Endothelial cell of umbilical vein (primary cell): ENCODE measurements at regions not wholly inside any gene's neighbourhood (a gene's known extent, or its start where the extent isn't known, plus 50 kb on each side); places are given as distances from the start of the nearest gene placed in this dataset.

Experiments used
- BruUV-seq: library from RNA; stranded (reverse); fragments of 400-500 nt; replicated peaks from 2 replicates; lab custom pipeline; 2021; lab: Mats Ljungman, UMichigan
- CTCF ChIA-PET: fragments of 300-600, 350-600 bp; sonication (Branson Sonifier 250); formaldehyde crosslinking; loops from one replicate; lab custom pipeline; 2021; ENCODE audit warnings: antibody characterized with exemption, inconsistent platforms; lab: Charles Lee
- POLR2A ChIA-PET: fragments of 300-600, 350-600 bp; sonication (Branson Sonifier 250); formaldehyde crosslinking; loops from one replicate; lab custom pipeline; 2021; ENCODE audit warnings: antibody characterized with exemption, inconsistent platforms; lab: Charles Lee
- DNase-seq: peaks from one replicate; pipeline ENCODE4 v3.0.0-alpha.2; 2011; ENCODE audit warnings: low read depth, low spot score
- FAIRE-seq: peaks from 2 replicates; lab custom pipeline; 2011; peaks lifted over from hg19 to GRCh38; lab: Jason Lieb, UNC
- H2AFZ ChIP-seq: 2 replicates; pipeline ENCODE4 v1.6.0; 2012; ENCODE audit warnings: low read depth, low read length, control low read depth, inconsistent platforms
- H3K27ac ChIP-seq: 2 replicates; pipeline ENCODE4 v1.5.1; 2011; ENCODE audit warnings: low read depth, mild to moderate bottlenecking, control low read depth, low read length, moderate library complexity; ENCODE audit not compliant: insufficient read depth
- H3K27me3 ChIP-seq, 2 experiments: 2 replicates each; pipeline versions ENCODE4 v1.6.0 to v1.6.1; 2011; ENCODE audit warnings: low read length in 2 of 2, mixed read lengths in 1 of 2; ENCODE audit not compliant: control insufficient read depth in 2 of 2, insufficient read depth in 2 of 2
- H3K36me3 ChIP-seq, 2 experiments: 2 replicates in 1 of 2; 3 replicates in 1 of 2; pipeline ENCODE4 v1.5.1; 2011; ENCODE audit warnings: low read length in 2 of 2, mild to moderate bottlenecking in 1 of 2, moderate library complexity in 1 of 2; ENCODE audit not compliant: control insufficient read depth in 2 of 2, insufficient read depth in 2 of 2; ENCODE audit errors: extremely low read depth in 1 of 2
- H3K4me1 ChIP-seq: 3 replicates; pipeline ENCODE4 v1.5.1; 2011; ENCODE audit warnings: mild to moderate bottlenecking, low read length; ENCODE audit not compliant: control insufficient read depth, insufficient read depth; ENCODE audit errors: extremely low read depth
- H3K4me2 ChIP-seq: 2 replicates; pipeline ENCODE4 v1.6.1; 2011; ENCODE audit warnings: low read length, control low read depth, mixed read lengths; ENCODE audit not compliant: insufficient read depth
- H3K4me3 ChIP-seq, 3 experiments: fragments of 200-600 bp in 1 of 3; sonication (generic), shearing (Covaris generic) in 1 of 3; replicated peaks in 1 of 3; 2 replicates each; pipeline ENCODE4 v1.5.1; 2011 to 2016; ENCODE audit warnings: control low read depth in 3 of 3, low read length in 3 of 3, mild to moderate bottlenecking in 2 of 3, inconsistent platforms in 1 of 3, low read depth in 1 of 3, moderate library complexity in 1 of 3; ENCODE audit not compliant: insufficient read depth in 1 of 3
- H3K79me2 ChIP-seq: 2 replicates; pipeline ENCODE4 v1.6.0; 2012; ENCODE audit warnings: low read length, inconsistent platforms; ENCODE audit not compliant: control insufficient read depth, insufficient read depth
- H3K9ac ChIP-seq: replicated peaks from 2 replicates; pipeline ENCODE3; 2011; ENCODE audit warnings: low read length, control low read depth; ENCODE audit not compliant: insufficient read depth; ENCODE audit errors: extremely low read depth
- H3K9me1 ChIP-seq: replicated peaks from 3 replicates; pipeline ENCODE4 v1.6.0; 2011; ENCODE audit warnings: mild to moderate bottlenecking, low read length; ENCODE audit not compliant: control insufficient read depth, insufficient read depth; ENCODE audit errors: extremely low read depth
- H3K9me3 ChIP-seq: replicated peaks from 2 replicates; pipeline ENCODE4 v1.5.1; 2012; ENCODE audit warnings: low read length, inconsistent platforms; ENCODE audit not compliant: control insufficient read depth, insufficient read depth
- H4K20me1 ChIP-seq: replicated peaks from 2 replicates; pipeline ENCODE3; 2011; ENCODE audit warnings: mild to moderate bottlenecking, low read length; ENCODE audit not compliant: control insufficient read depth, insufficient read depth; ENCODE audit errors: extremely low read depth
- CTCF ChIP-seq, 2 donors: IDR thresholded peaks; 1 replicate in 1 of 2; 2 replicates in 1 of 2; pipeline ENCODE4 v1.5.1; 2011; ENCODE audit warnings: low read length in 2 of 2, mild to moderate bottlenecking in 2 of 2, moderate library complexity in 2 of 2, control low read depth in 1 of 2, inconsistent platforms in 1 of 2, low read depth in 1 of 2; ENCODE audit not compliant: insufficient read depth in 1 of 2; ENCODE audit errors: extremely low read depth in 1 of 2
- EZH2 ChIP-seq: IDR thresholded peaks from 2 replicates; pipeline ENCODE4 v1.6.1; 2012; ENCODE audit warnings: borderline replicate concordance, low read depth, mild to moderate bottlenecking, moderate library complexity, low read length, inconsistent platforms; ENCODE audit not compliant: severe bottlenecking
- FOS ChIP-seq: IDR thresholded peaks from 2 replicates; pipeline ENCODE4 v1.6.1; 2011; ENCODE audit warnings: mild to moderate bottlenecking, low read length, moderate library complexity, borderline replicate concordance; ENCODE audit not compliant: insufficient read depth
- GATA2 ChIP-seq: IDR thresholded peaks from 2 replicates; pipeline ENCODE4 v1.7.0; 2011; ENCODE audit warnings: low read depth, mild to moderate bottlenecking, moderate library complexity, mixed read lengths, low read length; ENCODE audit not compliant: insufficient read length, insufficient read depth
- JUN ChIP-seq: IDR thresholded peaks from 2 replicates; pipeline ENCODE4 v1.6.1; 2011; ENCODE audit warnings: borderline replicate concordance, low read depth; ENCODE audit not compliant: insufficient read length, insufficient read depth
- MAX ChIP-seq: IDR thresholded peaks from 2 replicates; pipeline ENCODE4 v1.6.1; 2011; ENCODE audit not compliant: insufficient read depth, insufficient read length
- MYC ChIP-seq: IDR thresholded peaks from one replicate; pipeline ENCODE4 v1.6.1; 2011; ENCODE audit warnings: mild to moderate bottlenecking, low read depth, low read length
- POLR2A ChIP-seq: IDR thresholded peaks from 2 replicates; pipeline ENCODE4 v1.6.1; 2012; ENCODE audit warnings: low read depth, mild to moderate bottlenecking, control low read depth, low read length
- POLR2AphosphoS5 ChIP-seq: IDR thresholded peaks from 2 replicates; pipeline ENCODE4 v1.6.1; 2012; ENCODE audit warnings: low read depth, mild to moderate bottlenecking, control low read depth, low read length, moderate library complexity; ENCODE audit not compliant: insufficient read depth
- dilution Hi-C: fragments of 300-500 bp; cut with MboI; formaldehyde crosslinking; loops from one replicate; pipeline ENCODE4 v1.15.0; 2019; ENCODE audit warnings: low sequenced_read_pairs; ENCODE audit not compliant: extremely low pct_ligation_motif_present
- intact Hi-C: fragments of 100-400 bp; cut with micrococcal nuclease; formaldehyde crosslinking; loops from one replicate; pipeline ENCODE4 v1.10.0; 2022

- no peaks in the 10 kb centered on the region for H3K36me3 ChIP-seq
- no peak overlapping the region for H2AFZ ChIP-seq
- H3K79me2 ChIP-seq, result no peaks in the 10 kb centered on the region
- POLR2A ChIA-PET, result no interaction called here
- no peaks in the 10 kb centered on the region for H3K9me1 ChIP-seq
- H3K4me3 ChIP-seq, result no peak overlapping the region
- FAIRE-seq, result no peak
- CTCF ChIA-PET, result no interaction called here
- TF ChIP-seq POLR2AphosphoS5 (no peak), GATA2 (no peak), EZH2 (no peak), MYC (no peak), POLR2A (no peak), JUN (no peak), CTCF (IDR thresholded peaks at IDR 0.05; ENCODE audit: extremely low read depth in 1 of 2, insufficient read depth in 1 of 2, low read depth in 1 of 2, low read length in 2 of 2) (no peak), MAX (no peak), FOS (no peak)
- H3K27me3 ChIP-seq, result no peaks in the 10 kb centered on the region
- dilution Hi-C loops, result no loop called here
- H3K4me1 ChIP-seq, result no peaks in the 10 kb centered on the region
- intact Hi-C loops, result no loop called here
- no peak for DNase-seq
- H4K20me1 ChIP-seq, result no peaks in the 10 kb centered on the region
- BruUV-seq, result no TSS peak
- no peak overlapping the region for H3K4me2 ChIP-seq
- H3K9me3 ChIP-seq, result no peaks in the 10 kb centered on the region
- no peak overlapping the region for H3K27ac ChIP-seq
- H3K9ac ChIP-seq, result no peak overlapping the region
These were observed 505.3 kb downstream of the TTLL7 start for GRCh38 chr1:83493633-83494032.
